H1 (cell line): ENCODE measurements at regions not wholly inside any gene's neighbourhood (a gene's known extent, or its start where the extent isn't known, plus 50 kb on each side); places are given as distances from the start of the nearest gene placed in this dataset.

Experiments used
- CTCF ChIA-PET: fragments of 300-600 bp; sonication (Branson Sonifier 250); formaldehyde crosslinking; loops from one replicate; lab custom pipeline; 2021; ENCODE audit not compliant: partially characterized antibody; lab: Charles Lee
- POLR2A ChIA-PET: fragments of 300-600 bp; sonication (Branson Sonifier 250); formaldehyde crosslinking; loops from one replicate; lab custom pipeline; 2021; ENCODE audit warnings: inconsistent platforms; ENCODE audit not compliant: partially characterized antibody; lab: Charles Lee
- DNase-seq, 2 experiments: peaks; one replicate each; pipeline versions ENCODE4 v3.0.0 to v3.0.0-alpha.2; 2010 to 2022; ENCODE audit warnings: low spot score in 2 of 2, low read depth in 1 of 2, mixed read lengths in 1 of 2
- FAIRE-seq: peaks from 2 replicates; lab custom pipeline; 2011; peaks lifted over from hg19 to GRCh38; lab: Jason Lieb, UNC
- H2AFZ ChIP-seq: 2 replicates; pipeline ENCODE4 v1.8.1; 2012; ENCODE audit warnings: low read length, inconsistent platforms
- H2AK5ac ChIP-seq: 2 replicates; pipeline ENCODE4 v1.6.1; 2013; ENCODE audit warnings: low read depth, low read length
- H2BK120ac ChIP-seq: replicated peaks from 2 replicates; pipeline ENCODE3; 2013; ENCODE audit warnings: low read depth, low read length, inconsistent platforms
- H2BK12ac ChIP-seq: 2 replicates; pipeline ENCODE4 v1.6.1; 2013; ENCODE audit warnings: low read depth, low read length
- H2BK15ac ChIP-seq: 2 replicates; pipeline ENCODE4 v1.6.1; 2013; ENCODE audit warnings: low read length
- H2BK20ac ChIP-seq: 2 replicates; pipeline ENCODE4 v1.6.1; 2013; ENCODE audit warnings: low read length
- H2BK5ac ChIP-seq: 2 replicates; pipeline ENCODE4 v1.6.1; 2013; ENCODE audit warnings: low read depth, low read length
- H3K14ac ChIP-seq: 2 replicates; pipeline ENCODE4 v1.6.1; 2013; ENCODE audit warnings: inconsistent platforms; ENCODE audit not compliant: insufficient read length
- H3K18ac ChIP-seq: 2 replicates; pipeline ENCODE4 v1.6.1; 2013; ENCODE audit warnings: low read length; ENCODE audit errors: extremely low read depth
- H3K23ac ChIP-seq: 2 replicates; pipeline ENCODE4 v1.6.1; 2013; ENCODE audit warnings: inconsistent platforms; ENCODE audit not compliant: insufficient read length
- H3K23me2 ChIP-seq: 2 replicates; pipeline ENCODE4 v1.6.1; 2013; ENCODE audit warnings: low read depth, low read length
- H3K27ac ChIP-seq: 2 replicates; pipeline ENCODE4 v1.6.1; 2011; ENCODE audit warnings: low read depth, low read length, inconsistent platforms
- H3K27me3 ChIP-seq, 4 experiments: replicated peaks in 1 of 4; 1 replicate in 1 of 4; 2 replicates in 3 of 4; pipeline versions ENCODE4 v1.6.1 to v1.8.1; 2011 to 2013; ENCODE audit warnings: low read length in 3 of 4, mild to moderate bottlenecking in 3 of 4, inconsistent platforms in 2 of 4, mixed read lengths in 2 of 4, moderate library complexity in 1 of 4; ENCODE audit not compliant: control insufficient read depth in 3 of 4, insufficient read depth in 3 of 4; ENCODE audit errors: extremely low read depth in 1 of 4
- H3K36me3 ChIP-seq, 4 experiments: 2 replicates each; pipeline versions ENCODE4 v1.6.1 to v1.8.1; 2011 to 2013; ENCODE audit warnings: mild to moderate bottlenecking in 4 of 4, low read length in 3 of 4, moderate library complexity in 2 of 4, control low read depth in 1 of 4, inconsistent platforms in 1 of 4; ENCODE audit not compliant: insufficient read depth in 4 of 4, control insufficient read depth in 2 of 4
- H3K4ac ChIP-seq: replicated peaks from 2 replicates; pipeline ENCODE3; 2013; ENCODE audit warnings: low read length, low read depth, mixed read lengths, inconsistent platforms; ENCODE audit not compliant: insufficient read length
- H3K4me1 ChIP-seq, 4 experiments: replicated peaks in 1 of 4; 1 replicate in 1 of 4; 2 replicates in 3 of 4; pipeline versions ENCODE4 v1.6.1 to v1.8.1; 2011 to 2013; ENCODE audit warnings: low read length in 3 of 4, inconsistent platforms in 2 of 4, mixed read lengths in 1 of 4; ENCODE audit not compliant: insufficient read depth in 4 of 4, control insufficient read depth in 3 of 4
- H3K4me2 ChIP-seq, 2 experiments: 2 replicates each; pipeline versions ENCODE4 v1.6.1 to v1.8.1; 2011 to 2013; ENCODE audit warnings: low read depth in 2 of 2, low read length in 2 of 2, control low read depth in 1 of 2, inconsistent platforms in 1 of 2, mild to moderate bottlenecking in 1 of 2; ENCODE audit not compliant: insufficient read depth in 1 of 2
- H3K4me3 ChIP-seq, 4 experiments: fragments of 200-600, 300-600 bp in 1 of 4; sonication (generic), shearing (Covaris generic), sonication (Bioruptor Twin) in 1 of 4; 2 replicates each; pipeline versions ENCODE4 v1.5.1 to v1.8.1; 2011 to 2016; ENCODE audit warnings: low read length in 4 of 4, low read depth in 3 of 4, control low read depth in 2 of 4, inconsistent platforms in 2 of 4, mild to moderate bottlenecking in 2 of 4, mixed read lengths in 1 of 4, moderate library complexity in 1 of 4; ENCODE audit not compliant: insufficient read depth in 2 of 4; ENCODE audit errors: extremely low read depth in 1 of 4
- H3K56ac ChIP-seq: replicated peaks from 2 replicates; pipeline ENCODE3; 2013; ENCODE audit warnings: low read depth, mild to moderate bottlenecking, mixed read lengths, low read length, inconsistent platforms; ENCODE audit not compliant: insufficient read length
- H3K79me1 ChIP-seq: 2 replicates; pipeline ENCODE4 v1.6.1; 2013; ENCODE audit warnings: low read depth, low read length, control low read depth
- H3K79me2 ChIP-seq, 2 experiments: 2 replicates each; pipeline versions ENCODE4 v1.6.1 to v1.8.1; 2012 to 2013; ENCODE audit warnings: low read length in 2 of 2, mild to moderate bottlenecking in 2 of 2, inconsistent platforms in 1 of 2; ENCODE audit not compliant: insufficient read depth in 2 of 2, control insufficient read depth in 1 of 2
- H3K9ac ChIP-seq, 4 experiments: replicated peaks in 1 of 4; 1 replicate in 1 of 4; 2 replicates in 3 of 4; pipeline versions ENCODE4 v1.6.1 to v1.8.1; 2011 to 2013; ENCODE audit warnings: low read depth in 3 of 4, low read length in 3 of 4, control low read depth in 2 of 4, mild to moderate bottlenecking in 2 of 4, moderate library complexity in 2 of 4, inconsistent platforms in 1 of 4; ENCODE audit errors: extremely low read depth in 1 of 4
- H3K9me3 ChIP-seq, 2 experiments: 2 replicates each; pipeline versions ENCODE4 v1.6.1 to v1.8.1; 2012 to 2013; ENCODE audit warnings: mild to moderate bottlenecking in 2 of 2, moderate library complexity in 2 of 2, control low read depth in 1 of 2, inconsistent platforms in 1 of 2, low read depth in 1 of 2, low read length in 1 of 2, mixed read lengths in 1 of 2; ENCODE audit not compliant: insufficient read depth in 2 of 2
- H4K20me1 ChIP-seq, 2 experiments: replicated peaks in 1 of 2; 2 replicates each; pipeline versions ENCODE3 to v1.8.1; 2011 to 2013; ENCODE audit warnings: inconsistent platforms in 2 of 2, low read length in 2 of 2, mild to moderate bottlenecking in 1 of 2; ENCODE audit not compliant: insufficient read depth in 2 of 2, control insufficient read depth in 1 of 2
- H4K5ac ChIP-seq: 2 replicates; pipeline ENCODE4 v1.6.1; 2013; ENCODE audit warnings: low read length, low read depth, mixed read lengths, inconsistent platforms; ENCODE audit not compliant: insufficient read length
- H4K8ac ChIP-seq: 2 replicates; pipeline ENCODE4 v1.8.0; 2013; ENCODE audit warnings: mild to moderate bottlenecking, moderate library complexity, low read length, inconsistent platforms; ENCODE audit not compliant: insufficient read depth; ENCODE audit errors: extremely low read depth
- H4K91ac ChIP-seq: replicated peaks from 2 replicates; pipeline ENCODE3; 2013; ENCODE audit warnings: low read length, mixed read lengths, inconsistent platforms; ENCODE audit not compliant: insufficient read length
- EGR1 ChIP-seq: IDR thresholded peaks from 2 replicates; pipeline ENCODE4 v1.6.1; 2011; ENCODE audit warnings: low read depth, low read length, borderline replicate concordance
- JUND ChIP-seq: IDR thresholded peaks from 2 replicates; pipeline ENCODE4 v1.6.1; 2011; ENCODE audit warnings: mild to moderate bottlenecking, improper control_type of control experiment, low read length
- KDM1A ChIP-seq: fragments of 200-600, 300-600 bp; sonication (generic); IDR thresholded peaks from 2 replicates; pipeline ENCODE4 v1.7.1; 2016; ENCODE audit warnings: mild to moderate bottlenecking, low read length, borderline replicate concordance
- KDM4A ChIP-seq: IDR thresholded peaks from one replicate; pipeline ENCODE4 v1.7.1; 2012; ENCODE audit warnings: low read depth, mild to moderate bottlenecking, moderate library complexity, low read length, inconsistent platforms; ENCODE audit not compliant: severe bottlenecking
- NANOG ChIP-seq: IDR thresholded peaks from 2 replicates; pipeline ENCODE4 v1.6.1; 2011; ENCODE audit warnings: low read length, low read depth, mild to moderate bottlenecking, inconsistent platforms; ENCODE audit not compliant: insufficient read depth, poor library complexity, severe bottlenecking
- PHF8 ChIP-seq: fragments of 200-600 bp; sonication (generic); conservative IDR thresholded peaks from 2 replicates; pipeline ENCODE4 v1.7.1; 2012; ENCODE audit warnings: low read depth, mild to moderate bottlenecking, inconsistent platforms, low read length, moderate library complexity
- POLR2A ChIP-seq, 2 experiments: IDR thresholded peaks; 1 replicate in 1 of 2; 2 replicates in 1 of 2; pipeline ENCODE4 v1.6.1; 2011; ENCODE audit warnings: low read depth in 2 of 2, low read length in 2 of 2, mild to moderate bottlenecking in 2 of 2; ENCODE audit errors: control extremely low read depth in 1 of 2
- RFX5 ChIP-seq: IDR thresholded peaks from 2 replicates; pipeline ENCODE4 v1.6.1; 2011; ENCODE audit warnings: low read depth, low read length, improper control_type of control experiment, borderline replicate concordance
- SIN3A ChIP-seq, 2 experiments: IDR thresholded peaks in 1 of 2; conservative IDR thresholded peaks in 1 of 2; 2 replicates each; pipeline ENCODE4 v1.6.1; 2011 to 2012; ENCODE audit warnings: low read length in 2 of 2, improper control_type of control experiment in 1 of 2, low read depth in 1 of 2, mild to moderate bottlenecking in 1 of 2
- TAF1 ChIP-seq: IDR thresholded peaks from 2 replicates; pipeline ENCODE4 v1.6.1; 2011; ENCODE audit warnings: mild to moderate bottlenecking, low read depth, low read length
- TEAD4 ChIP-seq: IDR thresholded peaks from 2 replicates; pipeline ENCODE4 v1.6.1; 2012; ENCODE audit warnings: low read depth, low read length, inconsistent platforms, mixed read lengths
- WGBS, 2 experiments: shearing (Covaris generic) in 1 of 2; methylation state at CpG; one replicate each; pipeline versions ENCODE4 v1.1.6 to v1.1.7; 2013 to 2015; ENCODE audit warnings: low lambda C conversion rate in 2 of 2, mixed read lengths in 2 of 2, inconsistent platforms in 1 of 2, low coverage in 1 of 2, missing lambda C conversion rate in 1 of 2; ENCODE audit not compliant: insufficient replicate concordance in 2 of 2, insufficient coverage in 1 of 2, insufficient read length in 1 of 2; ENCODE audit errors: extremely low coverage in 1 of 2, missing lambda C conversion rate in 1 of 2; 5-methylcytosine and 5-hydroxymethylcytosine counted together

DNA sequence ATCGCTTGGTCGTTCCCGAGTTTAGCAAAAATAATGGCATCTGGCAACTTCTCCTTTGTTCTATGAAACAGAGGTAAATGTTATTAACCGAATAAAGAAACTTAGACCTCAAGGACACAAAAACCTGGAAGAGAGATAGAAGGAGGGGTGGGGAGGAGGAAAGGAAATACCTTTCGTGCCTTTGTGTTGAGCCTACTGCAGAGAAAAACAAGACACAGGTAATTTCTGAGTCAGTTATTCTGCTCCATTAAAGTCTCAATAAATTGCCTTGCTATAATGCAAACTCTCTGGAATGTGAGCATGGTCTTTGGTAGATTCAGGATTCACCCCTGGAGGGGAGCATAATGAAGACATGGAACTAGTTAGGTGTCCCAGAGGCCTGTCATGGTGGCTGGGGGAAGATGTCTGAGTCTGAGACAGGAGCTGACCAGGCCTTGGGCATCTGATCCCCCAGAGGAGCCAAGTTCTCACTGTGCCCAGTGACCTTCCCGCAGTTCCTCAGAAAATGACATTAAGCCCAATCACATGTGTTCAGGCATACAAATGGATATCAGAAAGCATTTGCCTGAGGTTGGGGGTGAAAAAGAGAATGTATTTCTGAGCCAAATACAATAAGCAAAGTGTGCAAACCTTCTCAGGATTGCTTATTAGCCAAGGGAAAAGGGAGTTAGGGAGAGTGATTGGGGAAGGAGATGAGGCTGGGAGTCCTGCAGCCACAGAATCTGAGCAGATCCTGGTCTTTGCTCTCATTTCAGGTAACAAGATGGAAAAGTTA is 72.6 kb upstream of the CADM1 start:
- H2BK15ac ChIP-seq = no peak overlapping the region
- H3K18ac ChIP-seq = 0 out of 2 replicates have a peak overlapping the region, but pooled peaks have one; percentile 24
- no peak overlapping the region for H3K4ac ChIP-seq
- peak overlapping the region; percentile 87 for H2AFZ ChIP-seq
- no peak overlapping the region for H3K4me3 ChIP-seq
- no peaks in the 10 kb centered on the region; the same call in 1 of the 2 replicates for H3K79me1 ChIP-seq
- peaks cover under 1 to 7% (median 4%) of the 10 kb centered on the region in 4 experiments; a peak in 4 of 7 replicates for H3K4me1 ChIP-seq
- H4K5ac ChIP-seq = no peak overlapping the region
- H3K36me3 ChIP-seq = no peaks in the 10 kb centered on the region
- no peak overlapping the region for H2AK5ac ChIP-seq
- H3K27me3 ChIP-seq = no peaks in the 10 kb centered on the region
- H3K56ac ChIP-seq = no peak overlapping the region
- H3K9ac ChIP-seq = no peak overlapping the region
- H4K91ac ChIP-seq = no peak overlapping the region
- WGBS, 2 experiments = 92% methylated on average over 6 of the region's 6 CpGs; no CpG with 5 or more reads in 1 of the 2 experiments
- CTCF ChIA-PET = no interaction called here
- no peak overlapping the region for H3K4me2 ChIP-seq
- no peaks in the 10 kb centered on the region for H3K79me2 ChIP-seq
- no peak overlapping the region for H3K27ac ChIP-seq
- H4K8ac ChIP-seq = no peak overlapping the region
- POLR2A ChIA-PET = no interaction called here
- FAIRE-seq = no peak
- no peaks in the 10 kb centered on the region for H4K20me1 ChIP-seq
- H2BK12ac ChIP-seq = no peak overlapping the region
- no peak overlapping the region for H3K23ac ChIP-seq
- no peak for DNase-seq
- no peaks in the 10 kb centered on the region for H3K23me2 ChIP-seq
- H3K9me3 ChIP-seq = no peaks in the 10 kb centered on the region
- H3K14ac ChIP-seq = no peak overlapping the region
- H2BK5ac ChIP-seq = no peak overlapping the region
- no peak overlapping the region for H2BK120ac ChIP-seq
- no peak overlapping the region for H2BK20ac ChIP-seq
- no peak for TF ChIP-seq JUND
- no peak for TF ChIP-seq PHF8
- TF ChIP-seq SIN3A (conservative IDR thresholded peaks at IDR 0.05 in 1 of 2, IDR thresholded peaks at IDR 0.05 in 1 of 2; ENCODE audit: low read depth in 1 of 2, low read length in 2 of 2) = no peak
- TF ChIP-seq NANOG = no peak
- no peak for TF ChIP-seq RFX5
- TF ChIP-seq TAF1 = no peak
- TF ChIP-seq TEAD4 = no peak
- no peak for TF ChIP-seq KDM4A
- TF ChIP-seq EGR1 = no peak
- no peak for TF ChIP-seq POLR2A (IDR thresholded peaks at IDR 0.05; ENCODE audit: control extremely low read depth in 1 of 2, low read depth in 2 of 2, low read length in 2 of 2)
- TF ChIP-seq KDM1A = no peak
